ENCODE measurements at regions not wholly inside any gene's neighbourhood (a gene's known extent, or its start where the extent isn't known, plus 50 kb on each side); places are given as distances from the start of the nearest gene placed in this dataset.

- BruUV-seq (replicated peaks) = no TSS peak
- CTCF ChIA-PET = no interaction called here
- FAIRE-seq = no peak
- no peaks in the 10 kb centered on the region for H3K9me3 ChIP-seq (replicated peaks; ENCODE audit: control insufficient read depth, insufficient read depth, low read length)
- H3K79me2 ChIP-seq (ENCODE audit: control insufficient read depth, insufficient read depth, low read length) = no peaks in the 10 kb centered on the region
- intact Hi-C loops (cut with micrococcal nuclease) (no loop called here), dilution Hi-C loops (cut with MboI; ENCODE audit: extremely low pct_ligation_motif_present, low sequenced_read_pairs) (no loop called here)
- no peak for TF ChIP-seq POLR2A (IDR thresholded peaks at IDR 0.05; ENCODE audit: low read depth, low read length)
- no peak overlapping the region for H3K9ac ChIP-seq (replicated peaks; ENCODE audit: extremely low read depth, insufficient read depth, low read length)
- H2AFZ ChIP-seq (ENCODE audit: low read depth, low read length) = no peak overlapping the region
- no peak overlapping the region for H3K4me2 ChIP-seq (ENCODE audit: insufficient read depth, low read length)
- no peaks in the 10 kb centered on the region for H3K27me3 ChIP-seq (ENCODE audit: control insufficient read depth in 2 of 2, insufficient read depth in 2 of 2, low read length in 2 of 2)
- H3K36me3 ChIP-seq (ENCODE audit: control insufficient read depth in 2 of 2, extremely low read depth in 1 of 2, insufficient read depth in 2 of 2, low read length in 2 of 2) = no peaks in the 10 kb centered on the region
- H3K4me3 ChIP-seq (replicated peaks in 1 of 3; ENCODE audit: insufficient read depth in 1 of 3, low read depth in 1 of 3, low read length in 3 of 3) = no peak overlapping the region
- no peak overlapping the region for H3K27ac ChIP-seq (ENCODE audit: insufficient read depth, low read depth, low read length)
- H3K4me1 ChIP-seq (ENCODE audit: control insufficient read depth, extremely low read depth, insufficient read depth, low read length) = no peaks in the 10 kb centered on the region
- DNase-seq (ENCODE audit: low read depth, low spot score) = no peak
- POLR2A ChIA-PET = no interaction called here
- H3K9me1 ChIP-seq (replicated peaks; ENCODE audit: control insufficient read depth, extremely low read depth, insufficient read depth, low read length) = no peaks in the 10 kb centered on the region
- no peaks in the 10 kb centered on the region for H4K20me1 ChIP-seq (replicated peaks; ENCODE audit: control insufficient read depth, extremely low read depth, insufficient read depth, low read length)
These were observed 106.5 kb upstream of the PRDM9 start for GRCh38 chr5:23400951-23401350.

GRCh38 chr5:23396346-23396745 lies 111.1 kb upstream of the PRDM9 start:
- H3K4me1 ChIP-seq (ENCODE audit: control insufficient read depth, extremely low read depth, insufficient read depth, low read length) = no peaks in the 10 kb centered on the region
- dilution Hi-C loops (cut with MboI; ENCODE audit: extremely low pct_ligation_motif_present, low sequenced_read_pairs) = no loop called here

More at GRCh38 chr5:23396346-23396745, 111.1 kb upstream of the PRDM9 start:
- H3K4me3 ChIP-seq (replicated peaks in 1 of 3; ENCODE audit: insufficient read depth in 1 of 3, low read depth in 1 of 3, low read length in 3 of 3) = no peak overlapping the region
- H3K9ac ChIP-seq (replicated peaks; ENCODE audit: extremely low read depth, insufficient read depth, low read length) = no peak overlapping the region
- FAIRE-seq (no peak), DNase-seq (ENCODE audit: low read depth, low spot score) (no peak)
- no peaks in the 10 kb centered on the region for H3K27me3 ChIP-seq (ENCODE audit: control insufficient read depth in 2 of 2, insufficient read depth in 2 of 2, low read length in 2 of 2)
- no peak overlapping the region for H2AFZ ChIP-seq (ENCODE audit: low read depth, low read length)
- no TSS peak for BruUV-seq (replicated peaks)
- POLR2A ChIA-PET = no interaction called here
- TF ChIP-seq POLR2AphosphoS5 (IDR thresholded peaks at IDR 0.05; ENCODE audit: insufficient read depth, low read depth, low read length) = no peak
- TF ChIP-seq FOS (IDR thresholded peaks at IDR 0.05; ENCODE audit: borderline replicate concordance, insufficient read depth, low read length) = no peak
- TF ChIP-seq, protein P1, sequence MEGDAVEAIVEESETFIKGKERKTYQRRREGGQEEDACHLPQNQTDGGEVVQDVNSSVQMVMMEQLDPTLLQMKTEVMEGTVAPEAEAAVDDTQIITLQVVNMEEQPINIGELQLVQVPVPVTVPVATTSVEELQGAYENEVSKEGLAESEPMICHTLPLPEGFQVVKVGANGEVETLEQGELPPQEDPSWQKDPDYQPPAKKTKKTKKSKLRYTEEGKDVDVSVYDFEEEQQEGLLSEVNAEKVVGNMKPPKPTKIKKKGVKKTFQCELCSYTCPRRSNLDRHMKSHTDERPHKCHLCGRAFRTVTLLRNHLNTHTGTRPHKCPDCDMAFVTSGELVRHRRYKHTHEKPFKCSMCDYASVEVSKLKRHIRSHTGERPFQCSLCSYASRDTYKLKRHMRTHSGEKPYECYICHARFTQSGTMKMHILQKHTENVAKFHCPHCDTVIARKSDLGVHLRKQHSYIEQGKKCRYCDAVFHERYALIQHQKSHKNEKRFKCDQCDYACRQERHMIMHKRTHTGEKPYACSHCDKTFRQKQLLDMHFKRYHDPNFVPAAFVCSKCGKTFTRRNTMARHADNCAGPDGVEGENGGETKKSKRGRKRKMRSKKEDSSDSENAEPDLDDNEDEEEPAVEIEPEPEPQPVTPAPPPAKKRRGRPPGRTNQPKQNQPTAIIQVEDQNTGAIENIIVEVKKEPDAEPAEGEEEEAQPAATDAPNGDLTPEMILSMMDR (IDR thresholded peaks at IDR 0.05; ENCODE audit: extremely low read depth in 1 of 2, insufficient read depth in 1 of 2, low read depth in 1 of 2, low read length in 2 of 2) = no peak
- TF ChIP-seq POLR2A (IDR thresholded peaks at IDR 0.05; ENCODE audit: low read depth, low read length) = no peak
- TF ChIP-seq MYC (IDR thresholded peaks at IDR 0.05; ENCODE audit: low read depth, low read length) = no peak
- H3K4me2 ChIP-seq (ENCODE audit: insufficient read depth, low read length) = no peak overlapping the region
- no peak overlapping the region for H3K27ac ChIP-seq (ENCODE audit: insufficient read depth, low read depth, low read length)
- no peaks in the 10 kb centered on the region for H4K20me1 ChIP-seq (replicated peaks; ENCODE audit: control insufficient read depth, extremely low read depth, insufficient read depth, low read length)
- CTCF ChIA-PET = no interaction called here
- no peaks in the 10 kb centered on the region for H3K9me3 ChIP-seq (replicated peaks; ENCODE audit: control insufficient read depth, insufficient read depth, low read length)
- intact Hi-C loops (cut with micrococcal nuclease) = no loop called here
- no peaks in the 10 kb centered on the region for H3K36me3 ChIP-seq (ENCODE audit: control insufficient read depth in 2 of 2, extremely low read depth in 1 of 2, insufficient read depth in 2 of 2, low read length in 2 of 2)
- H3K79me2 ChIP-seq (ENCODE audit: control insufficient read depth, insufficient read depth, low read length) = no peaks in the 10 kb centered on the region
- H3K9me1 ChIP-seq (replicated peaks; ENCODE audit: control insufficient read depth, extremely low read depth, insufficient read depth, low read length) = no peaks in the 10 kb centered on the region
